ENCODE measurements at regions not wholly inside any gene's neighbourhood (a gene's known extent, or its start where the extent isn't known, plus 50 kb on each side); places are given as distances from the start of the nearest gene placed in this dataset.

DNA sequence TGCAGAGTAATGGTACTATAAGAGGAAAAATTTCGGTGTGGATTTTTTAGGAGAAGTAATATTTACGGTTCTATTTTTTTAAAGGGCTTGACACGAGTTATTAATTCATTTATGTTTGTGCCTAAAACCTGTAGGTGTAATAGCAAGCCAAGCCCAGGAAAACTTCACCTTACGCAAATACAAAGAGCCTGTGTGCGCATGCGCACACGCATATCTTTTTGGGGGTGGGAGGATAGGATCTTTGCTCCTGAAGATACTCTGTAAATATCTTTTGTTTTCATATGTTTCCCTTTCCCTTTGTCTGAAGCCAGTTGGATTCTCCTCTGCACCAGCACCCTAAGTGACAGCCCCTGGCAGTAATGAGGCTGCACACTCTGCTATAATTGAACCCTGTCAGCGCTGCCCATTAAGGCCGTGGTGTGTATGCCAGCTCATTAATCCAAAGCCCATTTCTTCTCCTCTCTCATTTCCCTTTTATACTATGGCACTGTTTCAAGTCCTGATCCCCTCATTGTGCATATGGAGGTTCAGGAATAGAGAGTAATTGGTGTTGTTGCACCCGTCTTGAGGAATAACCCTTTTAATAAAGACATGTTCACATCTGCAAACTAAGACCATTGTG lies 327.2 kb upstream of the E2F7 start:
- TF ChIP-seq, protein P1, sequence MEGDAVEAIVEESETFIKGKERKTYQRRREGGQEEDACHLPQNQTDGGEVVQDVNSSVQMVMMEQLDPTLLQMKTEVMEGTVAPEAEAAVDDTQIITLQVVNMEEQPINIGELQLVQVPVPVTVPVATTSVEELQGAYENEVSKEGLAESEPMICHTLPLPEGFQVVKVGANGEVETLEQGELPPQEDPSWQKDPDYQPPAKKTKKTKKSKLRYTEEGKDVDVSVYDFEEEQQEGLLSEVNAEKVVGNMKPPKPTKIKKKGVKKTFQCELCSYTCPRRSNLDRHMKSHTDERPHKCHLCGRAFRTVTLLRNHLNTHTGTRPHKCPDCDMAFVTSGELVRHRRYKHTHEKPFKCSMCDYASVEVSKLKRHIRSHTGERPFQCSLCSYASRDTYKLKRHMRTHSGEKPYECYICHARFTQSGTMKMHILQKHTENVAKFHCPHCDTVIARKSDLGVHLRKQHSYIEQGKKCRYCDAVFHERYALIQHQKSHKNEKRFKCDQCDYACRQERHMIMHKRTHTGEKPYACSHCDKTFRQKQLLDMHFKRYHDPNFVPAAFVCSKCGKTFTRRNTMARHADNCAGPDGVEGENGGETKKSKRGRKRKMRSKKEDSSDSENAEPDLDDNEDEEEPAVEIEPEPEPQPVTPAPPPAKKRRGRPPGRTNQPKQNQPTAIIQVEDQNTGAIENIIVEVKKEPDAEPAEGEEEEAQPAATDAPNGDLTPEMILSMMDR (IDR thresholded peaks at IDR 0.05): no peak
- TF ChIP-seq POLR2AphosphoS5 (IDR thresholded peaks at IDR 0.05; ENCODE audit: low read depth, low read length): no peak
- TF ChIP-seq, protein P2, sequence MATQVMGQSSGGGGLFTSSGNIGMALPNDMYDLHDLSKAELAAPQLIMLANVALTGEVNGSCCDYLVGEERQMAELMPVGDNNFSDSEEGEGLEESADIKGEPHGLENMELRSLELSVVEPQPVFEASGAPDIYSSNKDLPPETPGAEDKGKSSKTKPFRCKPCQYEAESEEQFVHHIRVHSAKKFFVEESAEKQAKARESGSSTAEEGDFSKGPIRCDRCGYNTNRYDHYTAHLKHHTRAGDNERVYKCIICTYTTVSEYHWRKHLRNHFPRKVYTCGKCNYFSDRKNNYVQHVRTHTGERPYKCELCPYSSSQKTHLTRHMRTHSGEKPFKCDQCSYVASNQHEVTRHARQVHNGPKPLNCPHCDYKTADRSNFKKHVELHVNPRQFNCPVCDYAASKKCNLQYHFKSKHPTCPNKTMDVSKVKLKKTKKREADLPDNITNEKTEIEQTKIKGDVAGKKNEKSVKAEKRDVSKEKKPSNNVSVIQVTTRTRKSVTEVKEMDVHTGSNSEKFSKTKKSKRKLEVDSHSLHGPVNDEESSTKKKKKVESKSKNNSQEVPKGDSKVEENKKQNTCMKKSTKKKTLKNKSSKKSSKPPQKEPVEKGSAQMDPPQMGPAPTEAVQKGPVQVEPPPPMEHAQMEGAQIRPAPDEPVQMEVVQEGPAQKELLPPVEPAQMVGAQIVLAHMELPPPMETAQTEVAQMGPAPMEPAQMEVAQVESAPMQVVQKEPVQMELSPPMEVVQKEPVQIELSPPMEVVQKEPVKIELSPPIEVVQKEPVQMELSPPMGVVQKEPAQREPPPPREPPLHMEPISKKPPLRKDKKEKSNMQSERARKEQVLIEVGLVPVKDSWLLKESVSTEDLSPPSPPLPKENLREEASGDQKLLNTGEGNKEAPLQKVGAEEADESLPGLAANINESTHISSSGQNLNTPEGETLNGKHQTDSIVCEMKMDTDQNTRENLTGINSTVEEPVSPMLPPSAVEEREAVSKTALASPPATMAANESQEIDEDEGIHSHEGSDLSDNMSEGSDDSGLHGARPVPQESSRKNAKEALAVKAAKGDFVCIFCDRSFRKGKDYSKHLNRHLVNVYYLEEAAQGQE (IDR thresholded peaks at IDR 0.05; ENCODE audit: insufficient read depth in 1 of 2, low read depth in 2 of 2, low read length in 1 of 2): no peak

Measured in Panc1 (cell line).